Parathyroid adenoma (tissue), 2 donors: ENCODE measurements at regions not wholly inside any gene's neighbourhood (a gene's known extent, or its start where the extent isn't known, plus 50 kb on each side); places are given as distances from the start of the nearest gene placed in this dataset.

Source experiments
- H2AFZ ChIP-seq: fragments of 300-600 bp; sonication (generic); one replicate; pipeline ENCODE4 v1.7.0; 2017; ENCODE audit warnings: antibody characterized with exemption, mild to moderate bottlenecking
- H3K27ac ChIP-seq: fragments of 300-600 bp; sonication (generic); one replicate; pipeline ENCODE4 v1.7.0; 2017
- H3K27me3 ChIP-seq: fragments of 300-600 bp; sonication (generic); one replicate; pipeline ENCODE4 v1.7.0; 2017; ENCODE audit warnings: low read length; ENCODE audit not compliant: control insufficient read depth, insufficient read depth
- H3K36me3 ChIP-seq: fragments of 300-600 bp; sonication (generic); one replicate; pipeline ENCODE4 v1.7.0; 2017; ENCODE audit warnings: low read length; ENCODE audit not compliant: control insufficient read depth, insufficient read depth
- H3K4me1 ChIP-seq: fragments of 300-600 bp; sonication (generic); one replicate; pipeline ENCODE4 v1.7.0; 2017; ENCODE audit warnings: control low read depth
- H3K4me2 ChIP-seq: fragments of 300-600 bp; sonication (generic); one replicate; pipeline ENCODE4 v1.7.0; 2017; ENCODE audit warnings: low read length
- H3K4me3 ChIP-seq: fragments of 300-600 bp; sonication (generic); one replicate; pipeline ENCODE4 v1.7.0; 2017; ENCODE audit warnings: low read depth, low read length
- H3K79me2 ChIP-seq: fragments of 300-600 bp; sonication (generic); one replicate; pipeline ENCODE4 v1.7.0; 2017; ENCODE audit warnings: control low read depth
- H3K9ac ChIP-seq: fragments of 300-600 bp; sonication (generic); one replicate; pipeline ENCODE4 v1.7.0; 2017; ENCODE audit warnings: mild to moderate bottlenecking
- H3K9me3 ChIP-seq: fragments of 300-600 bp; sonication (generic); one replicate; pipeline ENCODE4 v1.7.0; 2017; ENCODE audit warnings: low read length; ENCODE audit not compliant: control insufficient read depth
- CTCF ChIP-seq: fragments of 300-600 bp; sonication (generic); IDR thresholded peaks from one replicate; pipeline ENCODE4 v1.7.0; 2017; ENCODE audit warnings: antibody characterized with exemption, mild to moderate bottlenecking
- donor health status: primary hyperparathyroidism.

- H3K27me3 ChIP-seq = no peaks in the 10 kb centered on the region
- no peak overlapping the region for H3K27ac ChIP-seq
- no peak overlapping the region for H3K4me2 ChIP-seq
- H3K36me3 ChIP-seq = no peaks in the 10 kb centered on the region
- no peaks in the 10 kb centered on the region for H3K4me1 ChIP-seq
- no peak overlapping the region for H3K9ac ChIP-seq
- H3K79me2 ChIP-seq = no peaks in the 10 kb centered on the region
- no peak overlapping the region for H3K4me3 ChIP-seq
- no peaks in the 10 kb centered on the region for H3K9me3 ChIP-seq
- TF ChIP-seq CTCF = no peak
- H2AFZ ChIP-seq = no peak overlapping the region
Measured at GRCh38 chr2:71937396-71937795, 210.3 kb downstream of the CYP26B1 start.

- Histone ChIP-seq H3K4me1 (no peaks in the 10 kb centered on the region), H3K79me2 (no peaks in the 10 kb centered on the region), H3K9ac (no peak overlapping the region), H3K27me3 (no peaks in the 10 kb centered on the region), H3K9me3 (no peaks in the 10 kb centered on the region), H3K27ac (no peak overlapping the region), H3K4me3 (no peak overlapping the region), H3K4me2 (no peak overlapping the region), H2AFZ (no peak overlapping the region), H3K36me3 (no peaks in the 10 kb centered on the region)
- TF ChIP-seq CTCF = no peak
Measured at GRCh38 chr2:71936076-71937030, 211.3 kb downstream of the CYP26B1 start.

DNA sequence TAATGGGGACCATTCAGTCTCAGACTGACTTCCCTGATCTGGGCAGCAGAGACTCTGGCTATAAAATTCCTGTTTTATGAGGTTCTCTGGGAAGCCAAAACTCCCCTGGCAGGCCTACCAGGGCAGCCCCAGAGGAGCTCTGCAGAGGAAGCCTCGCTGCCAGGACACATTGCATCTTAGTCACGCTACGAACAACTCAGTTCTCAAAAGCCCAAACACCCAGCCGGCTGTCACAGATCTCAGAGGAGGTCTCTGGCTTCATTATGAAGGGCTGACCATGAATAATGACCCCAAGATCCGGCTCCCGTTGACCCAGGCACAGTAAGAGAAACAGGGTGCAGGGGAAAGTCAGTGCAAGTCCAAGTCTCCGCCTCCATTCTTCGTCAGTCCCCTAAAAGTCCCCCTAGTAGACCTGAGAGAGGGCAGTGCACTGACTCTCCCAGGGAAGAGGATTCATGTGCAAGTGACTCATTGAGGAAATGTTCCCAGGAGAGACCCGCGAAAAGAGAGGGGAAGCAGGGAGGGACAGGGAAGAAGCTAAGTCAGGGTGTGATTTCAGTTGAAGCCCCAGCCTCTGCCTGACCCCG lies 212.3 kb downstream of the CYP26B1 start:
- H2AFZ ChIP-seq = no peak overlapping the region
- H3K79me2 ChIP-seq = no peaks in the 10 kb centered on the region
- H3K4me1 ChIP-seq = no peaks in the 10 kb centered on the region
- no peaks in the 10 kb centered on the region for H3K27me3 ChIP-seq
- no peak overlapping the region for H3K4me2 ChIP-seq
- H3K4me3 ChIP-seq = no peak overlapping the region
- no peak overlapping the region for H3K9ac ChIP-seq
- no peak for TF ChIP-seq CTCF
- H3K9me3 ChIP-seq = no peaks in the 10 kb centered on the region
- H3K27ac ChIP-seq = no peak overlapping the region
- no peaks in the 10 kb centered on the region for H3K36me3 ChIP-seq

- no peak for TF ChIP-seq CTCF
- H3K79me2 ChIP-seq = no peaks in the 10 kb centered on the region
- peaks cover 3% of the 10 kb centered on the region for H3K4me1 ChIP-seq
- H3K9me3 ChIP-seq = no peaks in the 10 kb centered on the region
- no peak overlapping the region for H3K4me2 ChIP-seq
- no peak overlapping the region for H2AFZ ChIP-seq
- H3K36me3 ChIP-seq = no peaks in the 10 kb centered on the region
- H3K4me3 ChIP-seq = no peak overlapping the region
- H3K27me3 ChIP-seq = no peaks in the 10 kb centered on the region
- no peak overlapping the region for H3K27ac ChIP-seq
- no peak overlapping the region for H3K9ac ChIP-seq
Measured at GRCh38 chr2:71934595-71935261, 212.9 kb downstream of the CYP26B1 start.
